IMR-90 (cell line): ENCODE measurements at regions not wholly inside any gene's neighbourhood (a gene's known extent, or its start where the extent isn't known, plus 50 kb on each side); places are given as distances from the start of the nearest gene placed in this dataset.

Experiments used
- ATAC-seq: fragments of 200-7000 bp; cut with Tn5 transposase; 2 replicates; pipeline ENCODE4 v1.9.1; 2020; ENCODE audit warnings: low read depth, mild to moderate bottlenecking, moderate library complexity
- BruUV-seq: library from RNA; stranded (reverse); fragments of 400-500 nt; replicated peaks from 2 replicates; lab custom pipeline; 2021; lab: Mats Ljungman, UMichigan
- CTCF ChIA-PET: fragments of 300-600 bp; formaldehyde crosslinking; extraction: SDS; loops from one replicate; lab custom pipeline; 2021; ENCODE audit warnings: antibody characterized with exemption; lab: Yijun Ruan, JAX
- POLR2A ChIA-PET: fragments of 300-600 bp; sonication (Branson Sonifier 250); formaldehyde crosslinking; loops from one replicate; lab custom pipeline; 2022; ENCODE audit warnings: antibody characterized with exemption; ENCODE audit not compliant: unreplicated experiment; lab: Charles Lee
- DNase-seq: peaks from one replicate; pipeline ENCODE4 v3.0.0; 2013
- H2AFZ ChIP-seq: replicated peaks from 2 replicates; pipeline ENCODE3; 2013; ENCODE audit warnings: low read length, mild to moderate bottlenecking; ENCODE audit not compliant: poor library complexity
- H2AK5ac ChIP-seq: 2 replicates; pipeline ENCODE4 v1.6.1; 2013; ENCODE audit warnings: low read depth, low read length, inconsistent platforms
- H2AK9ac ChIP-seq: replicated peaks from 2 replicates; pipeline ENCODE3; 2013; ENCODE audit warnings: mild to moderate bottlenecking, low read depth, low read length, moderate library complexity; ENCODE audit not compliant: poor library complexity
- H2BK120ac ChIP-seq: 2 replicates; pipeline ENCODE4 v1.6.1; 2013; ENCODE audit warnings: low read depth, low read length, inconsistent platforms
- H2BK15ac ChIP-seq: 3 replicates; pipeline ENCODE4 v1.6.1; 2013; ENCODE audit warnings: low read depth, low read length, inconsistent platforms
- H2BK20ac ChIP-seq: 2 replicates; pipeline ENCODE4 v1.6.1; 2013; ENCODE audit warnings: low read depth, mild to moderate bottlenecking, inconsistent platforms, low read length, moderate library complexity
- H2BK5ac ChIP-seq: 2 replicates; pipeline ENCODE4 v1.6.1; 2013; ENCODE audit warnings: mild to moderate bottlenecking, low read depth, low read length, inconsistent platforms; ENCODE audit not compliant: poor library complexity, severe bottlenecking
- H3K14ac ChIP-seq: replicated peaks from 2 replicates; pipeline ENCODE4 v1.6.1; 2013; ENCODE audit warnings: low read depth, low read length, inconsistent platforms
- H3K18ac ChIP-seq: 2 replicates; pipeline ENCODE4 v1.6.1; 2013; ENCODE audit warnings: low read depth, low read length, control low read depth
- H3K23ac ChIP-seq: 2 replicates; pipeline ENCODE4 v1.6.1; 2013; ENCODE audit warnings: low read depth, low read length, inconsistent platforms
- H3K27ac ChIP-seq: 2 replicates; pipeline ENCODE4 v1.5.1; 2013; ENCODE audit warnings: mild to moderate bottlenecking, control low read depth, low read length; ENCODE audit not compliant: insufficient read depth
- H3K27me3 ChIP-seq: 2 replicates; pipeline ENCODE4 v1.6.1; 2013; ENCODE audit warnings: low read length; ENCODE audit not compliant: control insufficient read depth, insufficient read depth
- H3K36me3 ChIP-seq: 2 replicates; pipeline ENCODE4 v1.6.1; 2013; ENCODE audit warnings: low read length, mixed read lengths; ENCODE audit not compliant: control insufficient read depth, insufficient read depth
- H3K4ac ChIP-seq: 2 replicates; pipeline ENCODE4 v1.6.1; 2013; ENCODE audit warnings: low read depth, low read length, inconsistent platforms
- H3K4me1 ChIP-seq: 2 replicates; pipeline ENCODE4 v1.6.1; 2013; ENCODE audit warnings: low read length, mixed read lengths; ENCODE audit not compliant: control insufficient read depth, insufficient read depth
- H3K4me2 ChIP-seq: 2 replicates; pipeline ENCODE4 v1.6.1; 2013; ENCODE audit warnings: low read depth, mild to moderate bottlenecking, control low read depth, low read length, moderate library complexity
- H3K4me3 ChIP-seq: 2 replicates; pipeline ENCODE4 v1.5.1; 2013; ENCODE audit warnings: low read depth, mild to moderate bottlenecking, control low read depth, low read length, moderate library complexity; ENCODE audit not compliant: insufficient read depth
- H3K56ac ChIP-seq: 2 replicates; pipeline ENCODE4 v1.6.1; 2013; ENCODE audit warnings: low read length, inconsistent platforms; ENCODE audit not compliant: insufficient read depth; ENCODE audit errors: extremely low read depth
- H3K79me1 ChIP-seq, 2 experiments: 2 replicates each; pipeline ENCODE4 v1.6.1; 2013; ENCODE audit warnings: low read length in 2 of 2, inconsistent platforms in 1 of 2, low read depth in 1 of 2
- H3K9ac ChIP-seq: 2 replicates; pipeline ENCODE4 v1.6.1; 2013; ENCODE audit warnings: low read depth, low read length, control low read depth
- H3K9me1 ChIP-seq: 2 replicates; pipeline ENCODE4 v1.6.1; 2013; ENCODE audit warnings: low read length, inconsistent platforms; ENCODE audit not compliant: insufficient read depth
- H3K9me3 ChIP-seq: 2 replicates; pipeline ENCODE4 v1.6.1; 2013; ENCODE audit warnings: low read length; ENCODE audit not compliant: control insufficient read depth, insufficient read depth
- H4K20me1 ChIP-seq: 2 replicates; pipeline ENCODE4 v1.6.1; 2013; ENCODE audit warnings: low read length, inconsistent platforms; ENCODE audit not compliant: insufficient read depth
- H4K5ac ChIP-seq: 2 replicates; pipeline ENCODE4 v1.6.1; 2013; ENCODE audit warnings: mild to moderate bottlenecking, low read depth, low read length, control low read depth
- H4K8ac ChIP-seq, 2 experiments: 2 replicates each; pipeline ENCODE4 v1.6.1; 2013; ENCODE audit warnings: low read depth in 2 of 2, low read length in 2 of 2, control low read depth in 1 of 2, inconsistent platforms in 1 of 2
- H4K91ac ChIP-seq: 2 replicates; pipeline ENCODE4 v1.6.1; 2013; ENCODE audit warnings: low read depth, low read length, inconsistent platforms; ENCODE audit not compliant: insufficient read depth
- BHLHE40 ChIP-seq: fragments of 150-350 bp; IDR thresholded peaks from 2 replicates; pipeline ENCODE4 v1.6.1; 2016; ENCODE audit warnings: mild to moderate bottlenecking, low read depth, low read length
- CHD1 ChIP-seq: IDR thresholded peaks from 2 replicates; pipeline ENCODE4 v1.6.1; 2012; ENCODE audit warnings: low read depth, low read length, improper control_type of control experiment
- FOS ChIP-seq: fragments of 150-350 bp; IDR thresholded peaks from 2 replicates; pipeline ENCODE4 v1.6.1; 2016; ENCODE audit warnings: low read depth, low read length
- MAFK ChIP-seq: IDR thresholded peaks from 2 replicates; pipeline ENCODE4 v1.6.1; 2012; ENCODE audit warnings: low read depth, low read length, improper control_type of control experiment
- MAZ ChIP-seq: IDR thresholded peaks from 2 replicates; pipeline ENCODE4 v1.6.1; 2012; ENCODE audit warnings: low read depth, mild to moderate bottlenecking, low read length, improper control_type of control experiment, moderate library complexity, borderline replicate concordance
- NFE2L2 ChIP-seq: fragments of 150-350 bp; IDR thresholded peaks from 2 replicates; pipeline ENCODE4 v1.6.1; 2016; ENCODE audit warnings: low read depth, mild to moderate bottlenecking, low read length
- POLR2A ChIP-seq: IDR thresholded peaks from 2 replicates; pipeline ENCODE4 v1.6.1; 2012; ENCODE audit warnings: mild to moderate bottlenecking, low read depth, low read length
- RAD21 ChIP-seq: IDR thresholded peaks from 2 replicates; pipeline ENCODE4 v1.6.1; 2012; ENCODE audit warnings: low read length, improper control_type of control experiment
- RFX5 ChIP-seq: IDR thresholded peaks from 2 replicates; pipeline ENCODE4 v1.8.0; 2012; ENCODE audit warnings: low read depth, mild to moderate bottlenecking, low read length, moderate library complexity
- SMC3 ChIP-seq: fragments of 150-350 bp; IDR thresholded peaks from 2 replicates; pipeline ENCODE4 v1.6.1; 2016; ENCODE audit warnings: low read depth, mild to moderate bottlenecking, antibody characterized with exemption, low read length, moderate library complexity
- USF2 ChIP-seq: fragments of 150-350 bp; IDR thresholded peaks from 2 replicates; pipeline ENCODE4 v1.6.1; 2017; ENCODE audit warnings: mild to moderate bottlenecking, antibody characterized with exemption, low read length, low read depth
- WGBS, 2 experiments: methylation state at CpG; one replicate each; pipeline versions ENCODE4 v1.1.5 to v1.1.7; 2013; ENCODE audit warnings: missing lambda C conversion rate in 2 of 2; ENCODE audit not compliant: insufficient read length in 1 of 2; ENCODE audit errors: extremely low coverage in 2 of 2; 5-methylcytosine and 5-hydroxymethylcytosine counted together
- dilution Hi-C: fragments of 300-500 bp; cut with HindIII; formaldehyde crosslinking; loops from one replicate; pipeline ENCODE4 v1.14.3; 2018; ENCODE audit warnings: low sequenced_read_pairs; ENCODE audit not compliant: unreplicated experiment
- in situ Hi-C: fragments of 300-500 bp; cut with MboI; formaldehyde crosslinking; loops from 3 replicates; pipeline ENCODE4 v1.14.3; 2019; ENCODE audit warnings: low sequenced_read_pairs, inconsistent platforms, mixed read lengths
- intact Hi-C: fragments of 100-400 bp; cut with micrococcal nuclease; formaldehyde crosslinking; loops from 2 replicates; pipeline ENCODE4 v1.10.0; 2022
- TF ChIP-seq, protein P1 (sequence below): fragments of 150-350 bp; IDR thresholded peaks from 2 replicates; pipeline ENCODE4 v1.6.1; 2016; ENCODE audit warnings: low read depth, mild to moderate bottlenecking, low read length, moderate library complexity, borderline replicate concordance

DNA sequence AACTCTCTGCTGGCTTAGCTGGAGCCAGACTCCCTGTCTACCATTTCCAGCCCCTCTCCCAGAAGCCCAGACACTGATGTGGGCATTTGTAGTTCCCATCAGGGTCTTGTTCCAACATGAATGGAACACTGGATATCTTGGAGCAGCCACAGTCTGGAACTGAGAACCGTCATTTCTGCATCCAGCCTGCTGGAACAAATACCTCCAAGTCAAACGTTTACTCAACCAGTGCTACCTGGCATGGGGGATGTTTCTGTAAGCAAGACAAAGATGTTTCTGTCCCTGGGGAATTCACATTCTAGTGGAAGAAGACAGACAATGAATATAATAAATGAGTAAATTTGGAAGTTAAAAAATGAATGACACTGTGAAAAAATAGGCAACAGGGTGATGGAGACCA lies 70.8 kb upstream of the ZNF438 start:
- no CpG with 5 or more reads among the region's 2 CpGs for WGBS, 2 experiments
- no peak overlapping the region for H3K56ac ChIP-seq
- H2AK5ac ChIP-seq = peak overlapping the region; percentile 98
- H4K91ac ChIP-seq = peak overlapping the region; percentile 89
- no peak overlapping the region for H3K4me2 ChIP-seq
- H2BK15ac ChIP-seq = peak overlapping the region; percentile 64; the same call in 2 of the 3 replicates
- ChIA-PET POLR2A (no interaction called here), CTCF (no interaction called here)
- BruUV-seq = no TSS peak
- H2BK5ac ChIP-seq = peak overlapping the region; percentile 87
- no peak overlapping the region for H2AK9ac ChIP-seq
- DNase-seq (no peak), ATAC-seq (no peak)
- H3K9me3 ChIP-seq = no peaks in the 10 kb centered on the region
- no peak overlapping the region for H3K9ac ChIP-seq
- peaks cover 0 to 13% of the 10 kb centered on the region in 2 experiments; a peak in 2 of 4 replicates for H3K79me1 ChIP-seq
- H2AFZ ChIP-seq = no peak overlapping the region
- TF ChIP-seq RAD21 (no peak), MAZ (no peak), SMC3 (no peak), BHLHE40 (no peak), MAFK (no peak), CHD1 (no peak), FOS (no peak), RFX5 (no peak), USF2 (no peak), NFE2L2 (no peak), POLR2A (no peak)
- TF ChIP-seq, protein P1, sequence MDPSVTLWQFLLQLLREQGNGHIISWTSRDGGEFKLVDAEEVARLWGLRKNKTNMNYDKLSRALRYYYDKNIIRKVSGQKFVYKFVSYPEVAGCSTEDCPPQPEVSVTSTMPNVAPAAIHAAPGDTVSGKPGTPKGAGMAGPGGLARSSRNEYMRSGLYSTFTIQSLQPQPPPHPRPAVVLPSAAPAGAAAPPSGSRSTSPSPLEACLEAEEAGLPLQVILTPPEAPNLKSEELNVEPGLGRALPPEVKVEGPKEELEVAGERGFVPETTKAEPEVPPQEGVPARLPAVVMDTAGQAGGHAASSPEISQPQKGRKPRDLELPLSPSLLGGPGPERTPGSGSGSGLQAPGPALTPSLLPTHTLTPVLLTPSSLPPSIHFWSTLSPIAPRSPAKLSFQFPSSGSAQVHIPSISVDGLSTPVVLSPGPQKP = no peak
- H3K36me3 ChIP-seq = no peaks in the 10 kb centered on the region
- peak overlapping the region; percentile 97 for H2BK120ac ChIP-seq
- H3K4me3 ChIP-seq = no peak overlapping the region
- peak overlapping the region; percentile 54 for H4K5ac ChIP-seq
- peak overlapping the region; percentile 83 for H3K14ac ChIP-seq
- H4K20me1 ChIP-seq = no peaks in the 10 kb centered on the region
- in situ Hi-C loops (no loop called here), intact Hi-C loops (no loop called here), dilution Hi-C loops (no loop called here)
- H3K18ac ChIP-seq = peak overlapping the region; percentile 26; the same call in 1 of the 2 replicates
- H3K4me1 ChIP-seq = peaks cover 17% of the 10 kb centered on the region
- H3K27me3 ChIP-seq = no peaks in the 10 kb centered on the region
- H3K27ac ChIP-seq = no peak overlapping the region
- peak overlapping the region; percentile 85 for H3K4ac ChIP-seq
- H2BK20ac ChIP-seq = peak overlapping the region; percentile 87
- peak overlapping the region; percentile 1 to 91; a peak in 3 of 4 replicates for H4K8ac ChIP-seq
- peaks cover 24% of the 10 kb centered on the region for H3K9me1 ChIP-seq
- H3K23ac ChIP-seq = peak overlapping the region; percentile 52; the same call in 1 of the 2 replicates
